GM21723 (cell line): ENCODE measurements at regions not wholly inside any gene's neighbourhood (a gene's known extent, or its start where the extent isn't known, plus 50 kb on each side); places are given as distances from the start of the nearest gene placed in this dataset.
A peak's percentile ranks its signal among the peaks of the same experiment; 100 is the strongest.
"Not testable (repeated sequence)": the region's sequence is repeated elsewhere in the genome, so short reads cannot be mapped to it uniquely, and the experiment has no call there.

Experiments
- ATAC-seq: cut with Tn5 transposase; IDR thresholded peaks from one replicate; pipeline ENCODE4 v1.9.1; 2021; ENCODE audit warnings: mild to moderate bottlenecking, moderate library complexity; ENCODE audit not compliant: unreplicated experiment

DNA sequence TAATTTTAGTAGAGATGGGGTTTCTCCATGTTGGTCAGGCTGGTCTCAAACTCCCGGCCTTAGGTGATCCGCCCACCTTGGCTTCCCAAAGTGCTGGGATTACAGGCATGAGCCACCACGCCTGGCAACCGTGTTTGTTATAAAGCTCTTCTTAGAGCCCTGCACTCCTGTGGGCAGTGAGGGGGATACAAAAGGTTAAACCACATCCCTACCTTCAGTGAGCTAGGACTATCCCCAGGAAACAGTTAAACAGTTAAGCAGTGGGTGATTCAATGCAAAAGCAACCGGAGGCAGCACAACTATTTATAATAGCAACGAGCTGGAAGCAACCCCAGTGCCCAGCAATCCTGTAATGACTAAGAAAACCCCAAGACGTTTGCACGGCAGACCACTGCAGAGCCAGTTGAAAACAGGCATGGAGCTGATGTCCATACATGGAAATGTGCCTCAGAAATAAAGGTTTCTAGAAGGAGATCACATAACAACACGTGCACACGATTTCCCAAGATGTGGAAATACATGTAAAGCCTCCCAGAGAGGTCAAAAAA is 107.2 kb upstream of the LYZL2 start:
- ATAC-seq: peak; percentile 82

DNA sequence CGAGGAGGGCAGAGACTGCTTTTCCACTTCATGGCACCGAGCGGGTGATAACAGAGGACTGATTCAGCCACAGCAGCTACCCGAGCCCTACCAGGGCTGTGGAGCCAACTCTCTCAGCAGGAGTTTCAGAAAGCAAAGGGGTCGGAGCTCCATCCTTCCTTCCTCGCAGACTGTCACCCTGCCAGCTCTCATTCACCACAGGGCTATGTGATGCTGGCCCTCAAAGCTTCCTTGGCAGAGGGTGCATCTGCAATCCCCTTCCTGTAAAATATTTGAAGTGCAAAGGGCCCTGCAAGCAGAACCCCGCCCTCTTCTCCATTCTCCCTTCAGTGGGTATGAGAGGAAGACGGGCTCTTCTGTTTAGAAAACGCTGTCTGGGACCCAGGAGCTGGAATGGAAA is 105.3 kb upstream of the LYZL2 start:
- no peak for ATAC-seq

DNA sequence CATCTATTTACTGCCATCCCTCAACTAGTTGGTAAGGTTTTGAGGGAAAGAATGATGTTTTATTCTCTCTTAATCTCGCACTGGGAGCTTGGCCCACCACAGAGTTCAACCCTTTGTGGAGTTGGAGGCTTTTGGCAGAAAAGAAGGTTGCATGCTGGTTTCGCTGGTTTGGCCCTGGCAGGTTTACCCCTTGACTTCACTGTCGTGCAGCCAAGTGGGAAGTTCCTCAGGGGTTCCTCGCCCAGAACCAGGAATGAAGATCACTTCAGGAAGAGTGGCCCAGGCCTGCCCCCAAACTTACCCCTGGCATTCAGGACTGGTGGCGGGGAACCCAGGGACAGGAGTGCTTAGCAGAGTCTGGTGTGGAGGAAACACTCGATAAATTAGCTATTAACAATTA is 103.1 kb upstream of the LYZL2 start:
- ATAC-seq: no peak

DNA sequence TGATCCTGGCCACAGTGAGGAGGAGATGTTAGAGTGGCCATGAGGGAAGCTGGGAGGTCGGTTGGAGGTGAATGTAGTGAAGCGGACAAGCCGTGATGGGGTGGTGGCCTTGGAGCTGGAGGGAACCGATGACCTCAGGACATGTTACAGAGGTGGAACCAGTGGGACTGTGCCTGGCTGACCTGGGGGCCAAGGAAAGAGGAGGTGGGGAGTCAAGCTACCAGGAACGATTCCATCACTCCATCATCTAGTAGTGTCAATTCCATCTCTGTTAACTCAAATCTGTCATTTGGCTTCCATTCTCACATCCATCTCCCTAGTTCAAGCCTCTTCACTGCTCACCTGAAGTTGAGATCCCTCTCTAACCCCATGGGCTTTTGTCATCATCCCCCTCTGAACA is 102.4 kb upstream of the LYZL2 start:
- ATAC-seq: no peak

DNA sequence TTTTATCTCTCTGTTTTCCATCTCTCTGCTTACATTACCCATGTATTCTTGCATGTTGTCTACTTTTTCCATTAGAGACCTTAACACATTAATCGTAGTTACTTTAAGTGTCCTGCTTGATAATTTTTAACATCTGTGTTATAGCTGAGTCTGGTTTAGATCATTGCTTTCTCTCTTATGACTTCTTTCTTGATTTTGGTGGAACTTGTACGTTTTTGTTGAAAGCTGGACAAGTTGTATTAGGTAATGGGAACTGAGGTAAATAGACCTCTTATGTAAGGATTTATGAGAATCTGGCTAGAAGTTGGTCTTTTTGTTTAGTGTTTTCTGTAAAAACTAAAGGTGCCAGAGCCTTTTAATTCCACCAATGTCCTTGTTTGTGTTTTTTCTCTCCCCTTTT is 100.8 kb upstream of the LYZL2 start:
- ATAC-seq: no peak

DNA sequence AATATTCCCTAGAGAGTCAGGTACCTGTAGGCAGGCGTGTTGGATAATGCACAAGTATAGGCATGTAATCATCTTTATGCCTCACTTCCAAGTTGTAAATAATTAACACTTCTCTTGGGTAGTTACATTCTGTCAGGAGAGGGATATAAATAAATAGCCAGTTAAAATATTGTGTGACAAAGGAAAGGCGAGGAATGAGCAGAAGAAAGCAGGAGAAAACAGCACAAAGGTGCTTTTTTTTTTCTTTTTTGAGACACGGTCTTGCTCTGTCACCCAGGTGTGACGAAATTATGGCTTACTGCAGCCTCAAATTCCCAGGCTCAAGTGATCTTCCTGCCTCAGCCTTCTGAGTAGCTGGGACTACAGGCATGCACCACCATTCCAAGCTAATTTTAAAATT is 99.2 kb upstream of the LYZL2 start:
- no peak for ATAC-seq

DNA sequence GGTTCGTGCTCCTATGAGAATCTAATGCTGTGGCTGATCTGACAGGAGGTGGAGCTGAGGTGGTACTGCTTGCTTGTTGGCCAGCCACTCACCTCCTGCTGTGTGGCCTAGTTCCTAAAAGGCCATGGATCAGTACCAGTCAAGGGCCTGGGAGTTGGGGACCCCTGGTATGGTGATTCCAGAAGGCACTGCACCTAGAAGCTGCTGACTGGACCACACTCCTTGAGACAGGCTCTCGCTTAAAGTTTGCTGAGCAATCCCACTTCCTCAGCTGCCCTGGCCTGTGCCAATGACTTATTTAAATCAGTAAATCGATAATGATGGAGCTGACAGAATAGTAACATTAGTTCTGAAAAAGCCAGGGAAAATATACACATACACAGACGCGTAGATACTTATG is 98.6 kb upstream of the LYZL2 start:
- ATAC-seq: no peak

DNA sequence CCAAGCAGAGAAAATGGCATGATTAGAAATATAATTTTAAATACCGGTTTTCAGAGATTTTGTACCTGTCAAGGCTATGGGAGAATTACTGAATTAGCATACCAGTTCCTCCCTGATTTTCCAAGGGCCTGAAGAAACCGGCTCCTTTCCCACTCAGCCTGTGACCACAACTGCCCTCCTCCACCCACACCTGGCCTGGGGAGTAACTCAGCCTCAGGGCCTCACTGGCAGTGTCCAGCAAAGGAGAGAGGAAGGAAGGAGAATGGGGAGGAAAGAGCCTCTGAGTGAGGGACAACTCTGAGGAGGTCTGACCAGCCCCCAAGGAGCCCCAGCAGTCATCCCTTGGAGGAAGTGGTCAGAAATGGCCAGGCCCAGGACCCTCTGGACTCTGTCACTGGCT is 98.0 kb upstream of the LYZL2 start:
- ATAC-seq: no peak

DNA sequence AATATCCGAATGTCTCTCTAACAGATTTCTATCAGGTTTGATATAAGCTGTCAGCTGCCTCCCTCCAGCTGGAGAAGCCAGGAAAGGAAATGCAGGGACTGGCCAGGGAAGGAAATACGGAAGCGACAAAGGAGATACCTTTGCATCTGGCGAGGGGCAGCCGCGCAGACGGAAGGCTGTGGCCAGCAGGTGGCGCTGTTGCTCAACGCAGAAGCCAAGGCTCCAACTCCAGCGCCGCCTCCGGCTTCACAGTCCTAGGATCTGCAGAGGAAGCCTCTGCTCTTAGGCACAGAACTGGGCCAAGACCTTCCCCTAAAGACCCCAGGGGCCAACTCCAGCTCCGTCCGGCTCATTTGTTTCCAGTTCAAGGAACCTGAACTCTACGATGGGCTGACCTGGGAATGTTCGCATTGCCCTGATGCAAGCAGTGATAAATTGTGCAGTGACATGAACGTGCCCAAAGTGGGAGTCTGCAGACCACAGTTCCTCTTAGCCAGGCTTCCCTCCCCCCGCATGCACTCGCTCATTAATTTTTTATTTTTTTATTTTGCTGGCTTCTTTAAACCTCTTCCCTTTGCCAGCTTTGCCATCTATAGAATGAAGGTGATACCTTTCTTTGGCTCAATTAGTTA is 97.3 kb upstream of the LYZL2 start:
- ATAC-seq: peak; percentile 96

DNA sequence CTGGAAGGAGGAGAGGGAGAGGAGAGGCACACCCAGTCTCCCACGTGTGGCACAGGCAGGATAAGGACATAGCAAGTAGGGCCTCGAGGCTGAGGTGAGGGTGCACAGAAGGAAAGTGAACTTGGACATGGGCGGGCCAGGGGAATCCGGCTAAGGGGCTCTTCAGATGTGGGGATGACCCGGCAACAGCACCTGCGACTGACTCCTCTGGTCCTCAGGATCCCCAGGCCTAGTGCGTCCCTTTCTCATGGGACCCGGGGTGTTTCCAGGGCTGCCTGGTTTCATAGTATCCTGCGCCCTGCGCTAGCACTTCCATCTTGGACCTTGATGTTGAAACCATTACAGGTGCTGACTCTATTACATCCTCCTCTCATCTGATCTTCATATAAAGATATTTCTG is 96.1 kb upstream of the LYZL2 start:
- no peak for ATAC-seq

DNA sequence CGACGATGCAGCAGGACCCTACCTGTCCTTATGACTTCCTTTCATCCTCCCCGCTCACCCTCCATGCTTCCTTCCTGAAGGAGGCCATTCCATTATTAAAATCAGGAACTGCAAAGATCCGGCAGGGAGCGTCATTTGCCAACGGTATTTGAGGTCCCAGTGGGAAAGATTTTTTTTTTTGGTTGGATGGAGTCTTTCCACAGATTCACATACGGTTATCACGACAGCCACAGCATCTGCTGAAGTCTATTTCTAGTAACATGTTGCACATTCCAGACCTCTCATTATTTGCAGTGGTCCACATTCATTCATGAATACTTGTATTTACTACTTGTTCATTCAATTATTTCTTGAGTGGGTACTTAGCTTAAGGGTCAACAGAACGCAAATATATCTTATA is 94.7 kb upstream of the LYZL2 start:
- no peak for ATAC-seq

DNA sequence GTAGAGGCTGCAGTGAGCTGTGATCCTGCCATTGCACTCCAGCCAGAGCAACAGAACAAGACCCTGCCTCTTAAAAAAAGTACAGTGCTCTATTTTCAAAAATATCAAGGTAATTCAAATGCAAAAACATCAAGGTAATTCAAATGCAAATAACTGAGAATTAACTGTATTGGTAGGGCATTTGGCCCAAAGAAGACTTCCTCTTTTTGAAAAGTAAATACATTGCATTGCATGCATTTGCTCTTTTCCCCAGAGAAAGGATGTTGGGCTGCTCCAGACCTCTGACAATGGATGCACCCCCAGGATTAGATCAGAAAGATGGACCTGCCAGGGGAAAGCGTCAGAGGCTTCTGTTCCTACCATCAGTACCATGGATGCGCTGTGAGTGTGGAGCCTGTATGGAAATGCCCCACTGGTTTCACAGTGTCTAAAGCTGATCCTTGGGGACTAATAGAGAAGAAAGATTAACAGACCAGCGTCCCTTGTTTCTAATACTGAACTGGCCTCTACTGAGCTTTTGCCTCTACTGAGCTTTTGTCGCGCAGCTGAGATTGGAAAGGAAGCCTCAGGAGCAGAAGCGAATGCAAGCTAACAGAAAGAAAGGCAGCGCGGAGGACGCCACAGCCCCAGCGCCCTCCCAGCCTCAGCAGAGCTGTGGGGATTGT is 93.5 kb upstream of the LYZL2 start:
- ATAC-seq: no peak

DNA sequence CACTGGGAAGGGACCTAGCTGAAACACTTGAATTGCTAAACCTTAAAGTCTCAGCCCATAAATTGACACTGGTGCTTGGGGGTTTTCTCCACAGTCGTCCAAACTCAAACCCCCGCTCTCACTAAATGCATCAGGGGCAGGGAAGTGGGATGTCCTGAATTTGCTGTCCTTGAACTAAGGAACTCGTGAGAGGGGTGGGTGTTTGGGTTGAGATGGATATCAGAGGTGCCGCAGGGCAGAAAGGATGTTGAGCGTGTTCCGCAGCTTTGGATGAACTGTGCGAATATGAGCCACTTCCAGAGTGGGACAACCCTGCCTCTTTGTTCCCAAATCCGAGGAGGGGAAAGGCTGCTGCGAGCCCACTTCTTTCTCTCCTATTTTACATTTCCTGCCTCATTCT is 90.3 kb upstream of the LYZL2 start:
- no peak for ATAC-seq

DNA sequence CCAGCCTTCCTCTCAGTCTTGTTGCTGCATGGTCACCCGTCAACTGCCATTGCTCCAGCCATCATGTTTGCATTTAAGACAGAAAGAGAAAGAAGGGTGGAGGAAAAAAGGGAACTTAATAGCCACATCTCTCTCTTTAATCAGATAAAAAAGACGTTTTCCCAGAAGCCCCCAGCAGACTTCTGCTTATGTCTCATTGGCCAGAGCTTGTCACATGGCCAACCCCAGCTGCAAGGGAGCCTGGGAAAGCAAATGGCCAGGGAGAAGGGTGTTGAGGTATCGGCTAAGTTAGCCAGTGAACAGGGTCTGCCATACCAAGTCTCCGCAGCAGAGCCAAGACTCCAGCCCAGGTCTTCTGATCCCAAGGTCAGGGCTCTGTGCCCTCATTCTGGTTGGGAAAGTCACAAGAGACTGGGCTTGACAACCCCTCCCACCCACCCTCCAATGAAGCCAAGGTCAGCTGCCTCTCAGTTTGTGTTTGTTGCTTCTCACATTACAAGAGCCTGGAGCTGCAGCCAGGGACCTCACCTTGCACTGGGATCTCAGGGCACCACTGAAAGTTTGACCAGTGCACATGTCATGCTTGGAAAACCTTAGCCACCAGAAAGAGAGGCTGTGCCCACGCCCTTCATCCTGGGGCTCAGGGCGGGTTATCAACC is 80.3 kb upstream of the LYZL2 start:
- ATAC-seq: no peak

DNA sequence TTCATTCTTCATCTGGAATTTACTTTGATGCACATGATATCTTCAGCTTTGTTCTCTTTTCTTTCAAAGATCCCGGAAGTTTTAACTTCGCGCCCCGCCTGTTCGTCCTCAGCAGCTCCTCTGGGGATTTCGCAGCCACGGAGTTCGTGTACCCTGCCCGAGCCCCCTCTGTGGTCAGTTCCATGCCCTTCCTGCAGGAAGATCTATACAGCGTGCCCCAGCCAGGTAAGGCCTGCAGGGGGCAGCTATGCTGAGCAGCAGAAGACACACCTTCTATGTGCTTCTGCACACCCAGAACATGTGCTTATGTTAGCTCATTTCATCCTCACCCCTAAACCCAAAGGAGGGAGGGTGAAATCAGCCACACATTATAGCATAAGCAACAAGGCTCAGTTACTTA is 79.7 kb upstream of the LYZL2 start:
- ATAC-seq: no peak

DNA sequence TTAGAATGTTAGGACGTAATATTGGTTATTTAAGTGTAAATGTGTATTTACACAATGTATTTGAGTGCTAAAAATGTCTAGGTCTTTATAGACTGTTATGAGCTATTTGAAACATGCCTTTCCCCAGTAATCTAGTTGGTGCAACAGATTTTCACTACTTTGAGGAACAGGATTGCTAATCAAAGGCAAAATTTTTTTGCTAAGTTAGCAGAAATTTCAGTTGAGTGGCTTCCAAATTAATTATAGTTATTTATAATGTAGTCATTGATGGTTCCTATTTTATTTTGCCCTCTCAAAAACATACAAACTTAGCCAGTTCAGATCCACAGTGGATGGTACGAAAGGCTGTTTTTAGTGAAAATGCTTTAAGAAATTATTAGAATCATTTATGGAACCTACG is 78.7 kb upstream of the LYZL2 start:
- no peak for ATAC-seq

DNA sequence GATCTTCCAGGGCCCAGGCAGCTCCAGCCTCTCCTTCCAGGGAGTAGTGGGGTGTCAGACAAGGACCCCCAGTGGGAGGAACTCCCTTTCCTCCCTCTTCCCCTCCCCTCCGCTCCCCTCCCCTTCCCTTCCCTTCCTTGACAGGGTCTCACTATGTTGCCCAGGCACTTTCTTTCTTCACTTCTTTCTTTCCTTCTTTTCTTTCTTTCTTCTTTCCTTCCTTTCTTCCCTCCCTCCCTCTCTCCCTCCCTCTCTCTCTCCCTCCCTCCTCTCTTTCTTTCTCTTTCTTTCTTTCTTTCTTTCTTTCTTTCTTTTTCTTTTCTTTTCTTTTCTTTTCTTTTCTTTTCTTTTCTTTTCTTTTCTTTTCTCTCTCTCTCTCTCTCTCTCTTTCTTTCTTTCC is 76.6 kb upstream of the LYZL2 start:
- ATAC-seq: not testable (repeated sequence)

DNA sequence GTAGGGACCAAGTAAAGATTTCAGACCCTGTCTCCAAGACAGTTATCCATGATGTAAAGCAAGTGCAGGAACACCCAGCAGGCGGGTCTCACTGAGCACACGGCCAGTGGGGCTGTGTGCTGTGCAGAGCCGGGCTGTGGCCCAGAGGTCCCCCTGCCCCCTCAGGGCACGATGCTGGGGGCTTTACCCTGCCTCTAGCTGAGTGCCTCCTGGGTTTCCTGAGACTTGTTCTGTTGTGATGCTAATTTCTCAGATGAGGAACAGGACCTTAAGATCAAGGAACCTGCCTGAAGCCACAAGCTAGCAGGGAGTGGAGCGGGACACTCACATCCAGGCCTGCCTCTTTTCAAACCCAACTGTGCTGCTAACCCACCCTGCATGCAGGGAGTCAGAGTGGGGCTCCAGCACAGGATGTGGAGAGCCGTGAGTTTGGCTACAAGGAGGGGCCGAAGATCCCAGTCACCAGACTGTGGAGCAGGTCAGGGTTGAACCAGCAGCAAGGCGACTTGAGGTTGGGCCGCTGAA is 76.1 kb upstream of the LYZL2 start:
- peak; percentile 24 for ATAC-seq

DNA sequence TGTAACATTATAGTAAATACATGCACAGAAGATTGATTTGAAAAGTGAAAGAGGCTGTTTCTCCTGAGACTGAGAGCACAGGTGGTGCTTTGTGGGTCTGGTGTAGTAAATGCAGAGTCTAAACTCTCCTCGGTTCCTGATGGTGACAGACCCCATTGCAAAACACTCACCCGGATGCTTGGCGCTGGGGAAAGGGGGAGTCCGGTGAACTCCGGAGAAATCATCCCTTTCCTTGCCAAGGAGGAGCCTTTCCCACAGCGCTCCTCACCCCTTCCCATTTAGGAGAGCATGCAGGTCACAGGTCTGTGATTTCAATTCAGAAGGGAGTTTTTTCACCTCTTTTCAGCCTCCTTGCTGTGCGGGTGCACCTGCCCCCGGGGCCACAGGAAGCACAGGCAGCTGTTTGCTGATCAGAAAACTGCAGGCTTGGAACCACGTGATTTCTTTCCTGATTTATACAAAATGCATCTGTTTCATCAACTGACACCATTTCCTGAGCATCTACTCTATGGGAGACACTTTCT is 75.6 kb upstream of the LYZL2 start:
- peak; percentile 57 for ATAC-seq

DNA sequence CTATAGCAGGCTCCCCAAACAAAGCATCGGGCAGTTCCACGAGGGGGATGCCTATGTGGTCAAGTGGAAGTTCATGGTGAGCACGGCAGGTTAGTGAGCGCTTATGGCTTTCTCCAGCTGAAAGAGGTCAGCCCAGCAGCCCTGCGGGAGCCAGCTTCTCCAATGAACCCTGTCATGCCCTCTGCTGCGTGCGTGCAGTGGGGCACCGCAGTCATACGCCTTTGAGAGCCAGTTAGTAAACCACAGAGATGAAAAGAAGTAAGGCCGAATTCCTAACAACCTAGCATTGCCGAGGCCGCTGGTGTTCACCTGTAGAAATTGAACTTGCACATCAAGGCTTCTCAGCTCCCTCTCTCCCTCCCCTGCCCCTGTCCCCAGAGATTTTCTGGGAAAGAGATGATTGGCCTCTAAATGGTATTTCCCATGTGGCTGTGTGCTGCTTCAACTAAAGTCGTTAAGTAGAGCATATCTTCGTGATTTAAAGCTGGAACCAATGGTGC is 75.1 kb upstream of the LYZL2 start:
- peak; percentile 5 for ATAC-seq

DNA sequence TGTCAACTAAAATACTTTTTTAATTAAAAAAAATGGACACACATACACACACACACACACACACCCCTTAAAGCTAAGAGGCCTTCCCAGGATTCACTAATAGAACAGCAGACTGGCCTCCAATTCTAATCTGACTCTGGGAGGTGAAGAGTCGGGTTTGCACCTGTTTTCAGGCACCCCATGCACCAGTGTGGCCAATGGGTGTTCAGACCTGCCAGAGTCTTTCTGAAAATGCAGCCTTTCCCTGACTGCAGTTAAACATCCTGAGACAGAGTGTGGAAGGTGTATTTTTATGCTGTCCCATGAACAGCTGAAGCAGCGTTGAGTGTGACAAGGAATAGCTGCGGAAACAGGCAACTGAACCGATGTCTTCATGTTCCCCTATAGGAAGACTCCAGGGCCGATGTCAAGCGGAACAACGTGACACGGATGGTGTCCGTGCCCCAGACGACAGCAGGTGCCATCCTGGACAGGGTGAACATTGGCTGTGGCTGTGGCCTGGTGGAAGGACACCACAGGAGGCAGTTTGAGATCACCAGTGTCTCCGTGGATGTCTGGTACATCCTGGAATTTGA is 74.6 kb upstream of the LYZL2 start:
- ATAC-seq: no peak
